Peyer's patch (tissue), 4 donors: ENCODE measurements at regions not wholly inside any gene's neighbourhood (a gene's known extent, or its start where the extent isn't known, plus 50 kb on each side); places are given as distances from the start of the nearest gene placed in this dataset.

Source experiments
- CTCF ChIP-seq, 6 experiments: fragments of 450-650 bp in 4 of 6; fragments of 200-600 bp in 2 of 6; sonication (generic) in 1 of 6; IDR thresholded peaks; one replicate each; pipeline ENCODE4 v1.5.1; 2017 to 2019; ENCODE audit warnings: antibody characterized with exemption in 6 of 6, mild to moderate bottlenecking in 3 of 6, moderate library complexity in 1 of 6
- POLR2A ChIP-seq, 2 donors: fragments of 450-650 bp; IDR thresholded peaks; one replicate each; pipeline ENCODE4 v1.5.1; 2017; ENCODE audit warnings: antibody characterized with exemption in 2 of 2, mild to moderate bottlenecking in 2 of 2, moderate library complexity in 2 of 2

GRCh38 chr15:35784745-35785144 is 238.8 kb upstream of the DPH6 start:
- no peak for TF ChIP-seq CTCF (IDR thresholded peaks at IDR 0.05)
- no peak for TF ChIP-seq POLR2A (IDR thresholded peaks at IDR 0.05)
